Activated T-cell treated with anti-CD3 and anti-CD28 coated beads for 48 hours (primary cell): ENCODE measurements at regions not wholly inside any gene's neighbourhood (a gene's known extent, or its start where the extent isn't known, plus 50 kb on each side); places are given as distances from the start of the nearest gene placed in this dataset.

Experiments used
- DNase-seq: peaks from one replicate; pipeline ENCODE4 v3.0.0-alpha.2; 2020; ENCODE audit warnings: low read depth

GRCh38 chr7:49376817-49377375 lies 396.5 kb upstream of the VWC2 start:
- DNase-seq = no peak

GRCh38 chr7:49386792-49387191 lies 386.6 kb upstream of the VWC2 start:
- no peak for DNase-seq

GRCh38 chr7:49389871-49390479 lies 383.5 kb upstream of the VWC2 start:
- DNase-seq = no peak

- no peak for DNase-seq
Measured at GRCh38 chr7:49396229-49396628, 377.2 kb upstream of the VWC2 start.

- no peak for DNase-seq
Measured at GRCh38 chr7:49397750-49398149, 375.7 kb upstream of the VWC2 start.

GRCh38 chr7:49398236-49398635 lies 375.2 kb upstream of the VWC2 start:
- DNase-seq = no peak

GRCh38 chr7:49398746-49399145 lies 374.7 kb upstream of the VWC2 start:
- no peak for DNase-seq

GRCh38 chr7:49400891-49401550 lies 372.4 kb upstream of the VWC2 start:
- DNase-seq = no peak

- no peak for DNase-seq
Measured at GRCh38 chr7:49403844-49404243, 369.6 kb upstream of the VWC2 start.

GRCh38 chr7:49407205-49407604 lies 366.2 kb upstream of the VWC2 start:
- no peak for DNase-seq

GRCh38 chr7:49417034-49417433 lies 356.4 kb upstream of the VWC2 start:
- DNase-seq = no peak

GRCh38 chr7:49418963-49419362 lies 354.5 kb upstream of the VWC2 start:
- DNase-seq = no peak

- DNase-seq = no peak
Measured at GRCh38 chr7:49422564-49422963, 350.9 kb upstream of the VWC2 start.

- DNase-seq = no peak
Measured at GRCh38 chr7:49424109-49424508, 349.3 kb upstream of the VWC2 start.

GRCh38 chr7:49425277-49425818 lies 348.1 kb upstream of the VWC2 start:
- DNase-seq = no peak

GRCh38 chr7:49432254-49432653 lies 341.2 kb upstream of the VWC2 start:
- no peak for DNase-seq

GRCh38 chr7:49433794-49434193 lies 339.6 kb upstream of the VWC2 start:
- no peak for DNase-seq

GRCh38 chr7:49434846-49435245 lies 338.6 kb upstream of the VWC2 start:
- DNase-seq = no peak

- no peak for DNase-seq
Measured at GRCh38 chr7:49438281-49438680, 335.2 kb upstream of the VWC2 start.

- DNase-seq = no peak
Measured at GRCh38 chr7:49443515-49443914, 329.9 kb upstream of the VWC2 start.

- DNase-seq = no peak
Measured at GRCh38 chr7:49453486-49453885, 320.0 kb upstream of the VWC2 start.

- DNase-seq = no peak
Measured at GRCh38 chr7:49479441-49479840, 294.0 kb upstream of the VWC2 start.

GRCh38 chr7:49479936-49480544 lies 293.4 kb upstream of the VWC2 start:
- no peak for DNase-seq
